Breast epithelium (tissue), 3 donors: ENCODE measurements at regions not wholly inside any gene's neighbourhood (a gene's known extent, or its start where the extent isn't known, plus 50 kb on each side); places are given as distances from the start of the nearest gene placed in this dataset.

Source experiments
- CTCF ChIP-seq, 3 donors: fragments of 450-650 bp; IDR thresholded peaks; one replicate each; pipeline ENCODE4 v1.5.1; 2016 to 2017; ENCODE audit warnings: antibody characterized with exemption in 3 of 3, mild to moderate bottlenecking in 3 of 3, moderate library complexity in 3 of 3
- POLR2A ChIP-seq: fragments of 450-650 bp; IDR thresholded peaks from one replicate; pipeline ENCODE4 v1.6.1; 2016; ENCODE audit warnings: antibody characterized with exemption, mild to moderate bottlenecking, moderate library complexity
- POLR2AphosphoS5 ChIP-seq, 3 donors: sonication (generic); formaldehyde crosslinking; IDR thresholded peaks; one replicate each; pipeline ENCODE4 v1.6.1; 2017; ENCODE audit warnings: antibody characterized with exemption in 3 of 3

- TF ChIP-seq POLR2A (no peak), CTCF (IDR thresholded peaks at IDR 0.05) (no peak), POLR2AphosphoS5 (IDR thresholded peaks at IDR 0.05) (no peak)
Observed at GRCh38 chr4:166198516-166199310, 325.7 kb downstream of the TLL1 start.
